ENCODE measurements at regions not wholly inside any gene's neighbourhood (a gene's known extent, or its start where the extent isn't known, plus 50 kb on each side); places are given as distances from the start of the nearest gene placed in this dataset.

- ATAC-seq (no peak), DNase-seq (ENCODE audit: low spot score) (no peak)
- H3K27ac Mint-ChIP-seq, result peak overlapping the region; percentile 41
- Histone ChIP-seq H2AFZ (no peak overlapping the region), H3K79me2 (replicated peaks; ENCODE audit: insufficient read depth) (no peaks in the 10 kb centered on the region), H3K27ac (ENCODE audit: low read depth) (no peak overlapping the region; the same call in 1 of the 2 replicates), H3K36me3 (ENCODE audit: insufficient read depth) (no peaks in the 10 kb centered on the region), H3K4me3 (no peak overlapping the region), H3K4me2 (no peak overlapping the region), H3K27me3 (ENCODE audit: insufficient read depth) (no peaks in the 10 kb centered on the region), H3K9me2 (ENCODE audit: insufficient read depth) (no peaks in the 10 kb centered on the region), H4K20me1 (replicated peaks; ENCODE audit: insufficient read depth) (no peaks in the 10 kb centered on the region), H3F3A (replicated peaks; ENCODE audit: low read depth) (no peaks in the 10 kb centered on the region), H3K4me1 (ENCODE audit: insufficient read depth) (peaks cover 13% of the 10 kb centered on the region)
- no peaks in the 10 kb centered on the region for H3K9me3 Mint-ChIP-seq
- no peak for TF ChIP-seq STAT1 (IDR thresholded peaks at IDR 0.05; ENCODE audit: unreplicated experiment)
- TF ChIP-seq ZNF331 (CRISPR knock-in tag; IDR thresholded peaks at IDR 0.05; ENCODE audit: low read depth), result no peak
- TF ChIP-seq ETS1 (IDR thresholded peaks at IDR 0.05), result no peak
- no peak for TF ChIP-seq JUNB (IDR thresholded peaks at IDR 0.05; ENCODE audit: unreplicated experiment)
- TF ChIP-seq ZNF114 (CRISPR knock-in tag; IDR thresholded peaks at IDR 0.05), result no peak
- TF ChIP-seq EZH2 (IDR thresholded peaks at IDR 0.05; ENCODE audit: low read depth, unreplicated experiment), result no peak
- TF ChIP-seq REST (IDR thresholded peaks at IDR 0.05; ENCODE audit: unreplicated experiment), result no peak
- TF ChIP-seq, protein P1, sequence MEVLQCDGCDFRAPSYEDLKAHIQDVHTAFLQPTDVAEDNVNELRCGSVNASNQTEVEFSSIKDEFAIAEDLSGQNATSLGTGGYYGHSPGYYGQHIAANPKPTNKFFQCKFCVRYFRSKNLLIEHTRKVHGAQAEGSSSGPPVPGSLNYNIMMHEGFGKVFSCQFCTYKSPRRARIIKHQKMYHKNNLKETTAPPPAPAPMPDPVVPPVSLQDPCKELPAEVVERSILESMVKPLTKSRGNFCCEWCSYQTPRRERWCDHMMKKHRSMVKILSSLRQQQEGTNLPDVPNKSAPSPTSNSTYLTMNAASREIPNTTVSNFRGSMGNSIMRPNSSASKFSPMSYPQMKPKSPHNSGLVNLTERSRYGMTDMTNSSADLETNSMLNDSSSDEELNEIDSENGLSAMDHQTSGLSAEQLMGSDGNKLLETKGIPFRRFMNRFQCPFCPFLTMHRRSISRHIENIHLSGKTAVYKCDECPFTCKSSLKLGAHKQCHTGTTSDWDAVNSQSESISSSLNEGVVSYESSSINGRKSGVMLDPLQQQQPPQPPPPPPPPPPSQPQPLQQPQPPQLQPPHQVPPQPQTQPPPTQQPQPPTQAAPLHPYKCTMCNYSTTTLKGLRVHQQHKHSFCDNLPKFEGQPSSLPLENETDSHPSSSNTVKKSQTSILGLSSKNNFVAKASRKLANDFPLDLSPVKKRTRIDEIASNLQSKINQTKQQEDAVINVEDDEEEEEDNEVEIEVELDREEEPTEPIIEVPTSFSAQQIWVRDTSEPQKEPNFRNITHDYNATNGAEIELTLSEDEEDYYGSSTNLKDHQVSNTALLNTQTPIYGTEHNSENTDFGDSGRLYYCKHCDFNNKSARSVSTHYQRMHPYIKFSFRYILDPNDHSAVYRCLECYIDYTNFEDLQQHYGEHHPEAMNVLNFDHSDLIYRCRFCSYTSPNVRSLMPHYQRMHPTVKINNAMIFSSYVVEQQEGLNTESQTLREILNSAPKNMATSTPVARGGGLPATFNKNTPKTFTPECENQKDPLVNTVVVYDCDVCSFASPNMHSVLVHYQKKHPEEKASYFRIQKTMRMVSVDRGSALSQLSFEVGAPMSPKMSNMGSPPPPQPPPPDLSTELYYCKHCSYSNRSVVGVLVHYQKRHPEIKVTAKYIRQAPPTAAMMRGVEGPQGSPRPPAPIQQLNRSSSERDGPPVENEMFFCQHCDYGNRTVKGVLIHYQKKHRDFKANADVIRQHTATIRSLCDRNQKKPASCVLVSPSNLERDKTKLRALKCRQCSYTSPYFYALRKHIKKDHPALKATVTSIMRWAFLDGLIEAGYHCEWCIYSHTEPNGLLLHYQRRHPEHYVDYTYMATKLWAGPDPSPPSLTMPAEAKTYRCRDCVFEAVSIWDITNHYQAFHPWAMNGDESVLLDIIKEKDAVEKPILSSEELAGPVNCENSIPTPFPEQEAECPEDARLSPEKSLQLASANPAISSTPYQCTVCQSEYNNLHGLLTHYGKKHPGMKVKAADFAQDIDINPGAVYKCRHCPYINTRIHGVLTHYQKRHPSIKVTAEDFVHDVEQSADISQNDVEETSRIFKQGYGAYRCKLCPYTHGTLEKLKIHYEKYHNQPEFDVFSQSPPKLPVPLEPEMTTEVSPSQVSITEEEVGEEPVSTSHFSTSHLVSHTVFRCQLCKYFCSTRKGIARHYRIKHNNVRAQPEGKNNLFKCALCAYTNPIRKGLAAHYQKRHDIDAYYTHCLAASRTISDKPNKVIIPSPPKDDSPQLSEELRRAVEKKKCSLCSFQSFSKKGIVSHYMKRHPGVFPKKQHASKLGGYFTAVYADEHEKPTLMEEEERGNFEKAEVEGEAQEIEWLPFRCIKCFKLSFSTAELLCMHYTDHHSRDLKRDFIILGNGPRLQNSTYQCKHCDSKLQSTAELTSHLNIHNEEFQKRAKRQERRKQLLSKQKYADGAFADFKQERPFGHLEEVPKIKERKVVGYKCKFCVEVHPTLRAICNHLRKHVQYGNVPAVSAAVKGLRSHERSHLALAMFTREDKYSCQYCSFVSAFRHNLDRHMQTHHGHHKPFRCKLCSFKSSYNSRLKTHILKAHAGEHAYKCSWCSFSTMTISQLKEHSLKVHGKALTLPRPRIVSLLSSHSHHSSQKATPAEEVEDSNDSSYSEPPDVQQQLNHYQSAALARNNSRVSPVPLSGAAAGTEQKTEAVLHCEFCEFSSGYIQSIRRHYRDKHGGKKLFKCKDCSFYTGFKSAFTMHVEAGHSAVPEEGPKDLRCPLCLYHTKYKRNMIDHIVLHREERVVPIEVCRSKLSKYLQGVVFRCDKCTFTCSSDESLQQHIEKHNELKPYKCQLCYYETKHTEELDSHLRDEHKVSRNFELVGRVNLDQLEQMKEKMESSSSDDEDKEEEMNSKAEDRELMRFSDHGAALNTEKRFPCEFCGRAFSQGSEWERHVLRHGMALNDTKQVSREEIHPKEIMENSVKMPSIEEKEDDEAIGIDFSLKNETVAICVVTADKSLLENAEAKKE (CRISPR knock-in tag; IDR thresholded peaks at IDR 0.05), result no peak
- no peak for TF ChIP-seq NANOG (IDR thresholded peaks at IDR 0.05; ENCODE audit: borderline replicate concordance)
- TF ChIP-seq, protein P2, sequence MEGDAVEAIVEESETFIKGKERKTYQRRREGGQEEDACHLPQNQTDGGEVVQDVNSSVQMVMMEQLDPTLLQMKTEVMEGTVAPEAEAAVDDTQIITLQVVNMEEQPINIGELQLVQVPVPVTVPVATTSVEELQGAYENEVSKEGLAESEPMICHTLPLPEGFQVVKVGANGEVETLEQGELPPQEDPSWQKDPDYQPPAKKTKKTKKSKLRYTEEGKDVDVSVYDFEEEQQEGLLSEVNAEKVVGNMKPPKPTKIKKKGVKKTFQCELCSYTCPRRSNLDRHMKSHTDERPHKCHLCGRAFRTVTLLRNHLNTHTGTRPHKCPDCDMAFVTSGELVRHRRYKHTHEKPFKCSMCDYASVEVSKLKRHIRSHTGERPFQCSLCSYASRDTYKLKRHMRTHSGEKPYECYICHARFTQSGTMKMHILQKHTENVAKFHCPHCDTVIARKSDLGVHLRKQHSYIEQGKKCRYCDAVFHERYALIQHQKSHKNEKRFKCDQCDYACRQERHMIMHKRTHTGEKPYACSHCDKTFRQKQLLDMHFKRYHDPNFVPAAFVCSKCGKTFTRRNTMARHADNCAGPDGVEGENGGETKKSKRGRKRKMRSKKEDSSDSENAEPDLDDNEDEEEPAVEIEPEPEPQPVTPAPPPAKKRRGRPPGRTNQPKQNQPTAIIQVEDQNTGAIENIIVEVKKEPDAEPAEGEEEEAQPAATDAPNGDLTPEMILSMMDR (conservative IDR thresholded peaks at IDR 0.05; ENCODE audit: low read depth in 2 of 2), result no peak
- TF ChIP-seq EZH2phosphoT487 (IDR thresholded peaks at IDR 0.05; ENCODE audit: unreplicated experiment), result no peak
- no peak for TF ChIP-seq CREB1 (CRISPR knock-in tag; IDR thresholded peaks at IDR 0.05; ENCODE audit: low read depth)
- no peak overlapping the region for H3K4me3 Mint-ChIP-seq
- H3K4me1 Mint-ChIP-seq, result peaks cover 29% of the 10 kb centered on the region
- H3K27me3 Mint-ChIP-seq (ENCODE audit: insufficient read depth, low read depth, poor library complexity), result peaks cover 2% of the 10 kb centered on the region
- H3K36me3 Mint-ChIP-seq (ENCODE audit: low read depth), result no peaks in the 10 kb centered on the region
These were observed 105.0 kb upstream of the HDAC9 start for GRCh38 chr7:18390535-18390907.

Measured in GM23338 (cell line).